ENCODE measurements at regions not wholly inside any gene's neighbourhood (a gene's known extent, or its start where the extent isn't known, plus 50 kb on each side); places are given as distances from the start of the nearest gene placed in this dataset.
A peak's percentile ranks its signal among the peaks of the same experiment; 100 is the strongest.

GRCh38 chr3:30167541-30168011, 438.8 kb upstream of the TGFBR2 start:
- no peak for DNase-seq (ENCODE audit: low read depth)

DNA sequence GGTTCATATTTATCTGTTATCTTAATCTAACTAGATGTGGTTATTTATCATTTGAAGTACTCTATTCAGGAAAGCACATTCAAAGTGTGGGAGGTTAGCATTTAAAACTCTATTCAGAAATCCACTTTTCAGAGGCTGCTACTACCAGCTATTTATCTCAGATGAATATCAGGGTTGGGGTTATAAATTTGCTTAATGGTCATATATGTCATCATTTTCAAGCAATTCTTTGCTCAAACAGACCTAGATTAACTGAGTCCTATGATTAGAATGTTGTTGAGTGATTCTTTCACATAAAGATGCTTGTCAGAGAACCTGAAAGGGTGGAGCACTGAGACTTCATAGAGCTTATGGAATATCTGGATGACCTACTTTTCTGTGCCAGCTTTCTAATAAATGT, 436.9 kb upstream of the TGFBR2 start:
- DNase-seq (ENCODE audit: low read depth): no peak

GRCh38 chr3:30170681-30171438, 435.5 kb upstream of the TGFBR2 start:
- no peak for DNase-seq (ENCODE audit: low read depth)

GRCh38 chr3:30174357-30174756, 432.0 kb upstream of the TGFBR2 start:
- DNase-seq (ENCODE audit: low read depth): no peak

DNA sequence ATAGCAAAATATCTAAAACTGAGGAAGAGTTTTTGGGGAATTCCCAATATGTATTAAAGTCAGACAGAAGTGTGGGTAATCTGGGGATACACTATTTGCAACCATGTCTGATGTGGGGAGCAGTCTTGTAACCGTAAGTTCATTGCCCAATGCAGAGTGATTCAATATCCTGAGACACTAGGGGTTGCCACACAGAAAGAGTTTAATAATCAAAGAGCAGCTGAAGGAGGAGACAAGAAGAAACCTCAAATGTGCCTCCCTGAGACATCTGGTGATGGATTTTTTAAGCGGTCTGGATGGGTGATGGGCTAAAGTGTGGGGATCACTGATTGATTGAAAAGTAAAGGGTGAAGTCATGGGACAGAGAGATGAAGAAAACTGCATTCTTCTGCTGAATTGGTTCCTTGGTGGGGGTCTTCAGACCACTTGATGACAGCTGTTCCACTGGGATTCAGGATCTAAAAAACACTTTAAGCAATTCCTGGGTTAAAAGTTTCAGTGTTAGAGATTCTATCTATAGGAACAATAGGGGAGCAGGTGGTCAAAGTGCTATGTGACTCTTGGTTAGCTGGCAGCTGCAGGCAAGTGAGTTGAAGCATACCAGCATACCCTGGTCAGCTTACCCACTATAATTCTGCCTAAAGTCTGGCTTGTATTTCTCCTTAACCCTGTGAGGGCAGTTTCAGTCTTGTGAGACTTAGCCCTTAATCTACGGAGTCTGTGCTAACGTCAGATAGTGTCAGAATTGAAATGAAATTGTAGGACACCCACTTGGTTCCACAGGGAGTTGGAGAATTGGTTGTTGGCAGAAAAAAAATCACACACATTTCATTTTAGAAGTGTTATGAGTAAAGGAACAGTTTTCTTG, 425.9 kb upstream of the TGFBR2 start:
- DNase-seq (ENCODE audit: low read depth): no peak

GRCh38 chr3:30181178-30181465, 425.3 kb upstream of the TGFBR2 start:
- DNase-seq (ENCODE audit: low read depth): no peak

DNA sequence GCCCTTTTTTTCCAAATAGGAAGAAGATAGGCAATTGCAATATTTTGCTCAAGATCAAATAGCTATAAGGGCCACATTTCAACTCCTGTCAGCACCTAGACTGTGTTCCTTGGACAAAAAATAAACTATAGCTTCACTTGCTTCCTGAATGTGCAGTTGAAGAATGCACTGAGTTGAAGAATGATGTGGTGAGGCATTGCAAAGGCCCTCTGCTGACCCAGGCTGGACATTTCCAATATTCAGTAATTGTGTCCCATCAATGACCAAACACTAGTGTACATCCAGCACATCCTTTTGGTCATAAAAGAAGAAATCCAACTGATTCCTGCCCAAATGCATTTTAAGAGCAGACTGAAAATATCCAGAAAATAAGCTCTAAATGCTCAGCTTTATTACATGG, 424.8 kb upstream of the TGFBR2 start:
- no peak for DNase-seq (ENCODE audit: low read depth)

DNA sequence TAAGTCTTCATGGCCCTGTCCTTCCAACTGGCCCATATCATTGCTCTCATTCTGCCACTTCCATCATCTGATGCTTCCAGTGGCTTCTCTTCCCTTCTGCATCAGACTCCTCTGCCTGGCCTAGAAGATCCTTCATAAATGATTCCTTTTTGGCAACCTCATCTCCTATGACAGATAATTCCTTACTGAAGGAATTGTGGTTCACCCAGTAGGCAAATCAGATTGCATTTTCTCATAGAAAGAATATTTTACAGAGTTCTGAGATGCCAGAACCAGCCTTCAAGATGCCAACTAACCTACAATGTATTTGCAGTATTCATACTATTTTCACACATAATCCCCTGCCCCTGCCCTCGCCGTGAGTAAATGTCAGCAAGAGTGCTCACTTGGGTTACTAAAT, 423.0 kb upstream of the TGFBR2 start:
- DNase-seq (ENCODE audit: low read depth): no peak

DNA sequence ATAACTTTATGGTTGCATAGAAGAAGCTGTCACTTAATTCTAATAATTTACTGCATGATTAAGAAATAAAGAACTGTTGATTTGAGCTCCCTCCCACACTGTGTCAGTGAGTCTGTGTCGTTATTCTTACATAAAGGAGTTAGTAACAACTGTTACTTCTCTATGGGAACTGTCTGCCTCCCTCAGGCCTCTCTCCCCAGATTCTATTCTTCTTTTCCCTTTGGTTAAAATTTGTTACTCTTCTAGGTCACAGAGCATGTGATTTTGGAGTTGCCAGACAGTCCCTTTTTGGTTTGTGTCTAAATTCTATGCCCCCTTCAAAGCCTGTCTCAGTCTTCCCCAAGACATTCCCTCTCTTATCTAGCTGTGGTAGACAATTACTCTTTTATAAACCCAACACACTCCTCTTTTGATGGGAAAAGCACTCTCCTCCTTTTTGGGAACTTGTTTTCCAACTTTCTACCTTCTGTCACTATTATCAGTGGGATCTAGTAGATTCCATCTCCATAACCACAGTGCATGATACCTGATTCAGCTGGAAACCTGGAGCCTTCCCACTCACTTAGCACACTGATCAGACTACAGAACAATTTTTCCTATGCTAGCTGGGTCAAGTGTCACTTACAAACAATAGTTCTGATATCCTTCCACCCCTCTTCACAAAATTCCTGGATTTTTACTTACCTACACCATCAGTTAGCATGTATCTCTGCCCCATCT, 422.1 kb upstream of the TGFBR2 start:
- DNase-seq (ENCODE audit: low read depth): no peak

GRCh38 chr3:30185872-30186271, 420.5 kb upstream of the TGFBR2 start:
- DNase-seq (ENCODE audit: low read depth): no peak

- no peak for DNase-seq (ENCODE audit: low read depth)
Observed at GRCh38 chr3:30186741-30187219, 419.6 kb upstream of the TGFBR2 start.

DNA sequence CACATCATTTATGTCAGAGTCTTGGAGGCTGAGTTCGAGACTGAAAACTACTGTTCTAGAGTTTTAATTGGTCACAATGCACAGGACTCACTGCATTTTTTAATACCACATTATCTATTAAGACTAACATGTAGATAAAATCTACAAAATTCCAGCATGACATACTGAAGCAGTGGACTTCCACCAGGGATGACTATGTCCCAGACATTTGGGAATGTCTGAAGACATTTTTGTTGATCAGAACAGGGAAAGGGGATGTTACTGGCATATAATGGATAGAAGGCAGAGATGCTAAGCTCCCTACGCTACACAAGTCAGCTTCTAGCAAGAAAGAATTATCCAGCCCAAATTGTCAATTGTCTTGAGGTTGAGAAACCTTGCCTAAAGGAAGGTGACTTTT, 419.0 kb upstream of the TGFBR2 start:
- no peak for DNase-seq (ENCODE audit: low read depth)

DNA sequence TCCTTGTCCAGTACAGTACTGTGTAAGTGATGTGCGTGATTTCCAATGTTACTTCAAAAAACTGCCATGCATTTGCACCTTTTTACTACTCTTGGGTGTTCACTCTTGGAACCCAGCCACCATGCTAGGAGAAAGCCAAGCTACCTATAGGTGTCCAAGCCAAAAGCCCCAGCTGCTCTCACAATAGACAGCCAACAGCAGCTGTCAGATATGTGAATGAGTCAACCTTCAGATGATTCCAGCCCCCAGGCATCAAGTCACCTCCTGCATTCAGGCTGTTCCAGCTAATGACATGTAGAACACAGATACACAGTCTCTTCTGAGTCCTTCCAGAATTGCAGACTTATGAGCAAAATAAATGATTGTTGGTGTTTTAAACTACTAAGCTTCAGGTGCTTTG, 417.7 kb upstream of the TGFBR2 start:
- DNase-seq (ENCODE audit: low read depth): no peak

GRCh38 chr3:30189900-30190299, 416.5 kb upstream of the TGFBR2 start:
- no peak for DNase-seq (ENCODE audit: low read depth)

GRCh38 chr3:30193625-30194044, 412.8 kb upstream of the TGFBR2 start:
- DNase-seq (ENCODE audit: low read depth): no peak

DNA sequence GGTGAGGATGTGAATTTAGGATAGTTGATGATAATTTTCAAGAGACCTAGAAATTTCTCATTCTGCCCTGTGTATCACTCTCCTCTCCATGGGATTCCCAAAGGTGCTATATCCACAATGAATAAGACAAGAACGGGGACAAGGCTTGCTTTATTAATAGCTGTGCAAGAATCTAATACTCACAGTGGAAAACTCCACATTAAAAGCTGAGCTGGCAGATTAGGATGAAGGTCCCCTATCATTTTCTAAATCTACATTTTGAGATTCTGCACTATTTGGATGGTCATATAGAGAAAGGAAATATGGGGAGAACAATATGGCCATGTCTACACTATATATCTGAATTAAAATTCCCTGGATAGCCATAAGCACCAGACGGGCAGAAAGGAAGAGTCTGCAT, 411.0 kb upstream of the TGFBR2 start:
- no peak for DNase-seq (ENCODE audit: low read depth)

- DNase-seq (ENCODE audit: low read depth): no peak
Observed at GRCh38 chr3:30198162-30198561, 408.2 kb upstream of the TGFBR2 start.

DNA sequence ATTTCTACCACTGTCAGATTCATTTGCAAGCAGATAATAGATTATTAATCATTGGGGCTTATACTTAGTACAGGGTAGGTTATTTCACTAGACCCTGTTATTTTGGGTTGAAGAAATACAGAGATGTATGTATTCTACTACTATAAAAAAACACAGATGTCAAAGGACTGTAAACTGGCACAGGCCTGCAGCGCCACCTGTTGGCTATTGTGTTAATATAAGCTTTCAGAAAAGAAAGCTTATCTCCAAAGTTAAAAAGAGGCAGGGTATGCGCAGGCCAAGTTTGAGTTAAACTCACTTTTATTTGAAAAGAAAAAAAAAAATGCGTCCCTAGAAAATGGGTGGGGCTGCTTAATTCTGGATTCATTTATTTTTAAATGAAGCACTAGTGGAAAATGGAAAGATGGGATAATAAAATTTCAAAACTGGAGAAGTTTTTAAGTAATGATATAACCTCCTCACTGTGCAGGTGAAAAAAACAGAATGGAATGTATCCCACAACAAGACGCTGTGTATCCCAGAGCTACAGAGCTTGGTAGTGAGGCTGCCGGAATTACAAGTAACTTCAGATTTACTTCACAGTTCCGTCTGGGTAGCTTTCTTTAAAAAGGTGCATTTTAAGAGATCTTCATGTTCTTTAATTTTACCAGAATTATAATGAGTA, 407.2 kb upstream of the TGFBR2 start:
- DNase-seq (ENCODE audit: low read depth): peak; percentile 15

GRCh38 chr3:30199855-30200254, 406.5 kb upstream of the TGFBR2 start:
- no peak for DNase-seq (ENCODE audit: low read depth)

GRCh38 chr3:30201715-30202114, 404.7 kb upstream of the TGFBR2 start:
- DNase-seq (ENCODE audit: low read depth): no peak

DNA sequence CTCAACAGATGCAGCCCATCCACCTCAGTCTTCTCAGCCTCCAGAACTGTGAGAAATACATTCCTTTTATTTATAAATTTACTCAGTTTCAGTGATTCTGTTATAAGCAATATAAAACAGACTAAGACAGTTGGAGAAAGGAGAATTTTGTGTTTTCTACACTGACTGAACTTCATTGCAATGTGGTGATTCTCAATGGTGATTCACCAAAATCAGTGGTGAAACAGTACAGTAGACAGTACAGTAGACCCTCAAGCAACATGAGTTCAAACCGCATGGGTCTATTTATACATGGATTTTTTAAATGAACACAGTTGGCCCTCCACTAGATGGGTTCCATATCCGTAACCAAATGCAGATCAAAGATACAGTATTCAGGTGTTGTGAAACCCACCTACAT, 403.1 kb upstream of the TGFBR2 start:
- no peak for DNase-seq (ENCODE audit: low read depth)

- DNase-seq (ENCODE audit: low read depth): no peak
Observed at GRCh38 chr3:30204126-30204525, 402.3 kb upstream of the TGFBR2 start.

Data from activated T-helper 1 cell treated with Interleukin-2 at 50 U/mL for 16 hours (primary cell).